WERI-Rb-1 (cell line): ENCODE measurements at regions not wholly inside any gene's neighbourhood (a gene's known extent, or its start where the extent isn't known, plus 50 kb on each side); places are given as distances from the start of the nearest gene placed in this dataset.
"Not testable (repeated sequence)": the region's sequence is repeated elsewhere in the genome, so short reads cannot be mapped to it uniquely, and the experiment has no call there.

Source experiments
- DNase-seq: peaks from one replicate; pipeline ENCODE4 v3.0.0-alpha.2; 2020
- H3K27ac ChIP-seq: fragments of 250-450 bp; sonication (Bioruptor Pico); 2 replicates; pipeline ENCODE4 v1.5.1; 2020; ENCODE audit warnings: mild to moderate bottlenecking, moderate library complexity
- H3K27me3 ChIP-seq: fragments of 250-450 bp; sonication (Bioruptor Pico); 2 replicates; pipeline ENCODE4 v1.5.1; 2021; ENCODE audit warnings: mild to moderate bottlenecking, low read depth, moderate library complexity; ENCODE audit not compliant: insufficient read depth, severe bottlenecking
- H3K36me3 ChIP-seq: fragments of 250-450 bp; sonication (Bioruptor Pico); 2 replicates; pipeline ENCODE4 v1.5.1; 2020; ENCODE audit warnings: mild to moderate bottlenecking, moderate library complexity
- H3K4me3 ChIP-seq: 2 replicates; pipeline ENCODE4 v1.5.1; 2011; ENCODE audit warnings: low read depth, mild to moderate bottlenecking, control low read depth, low read length
- H3K9me3 ChIP-seq: fragments of 250-450 bp; sonication (Bioruptor Pico); 2 replicates; pipeline ENCODE4 v1.5.1; 2021; ENCODE audit warnings: mild to moderate bottlenecking, moderate library complexity; ENCODE audit not compliant: severe bottlenecking
- CTCF ChIP-seq: IDR thresholded peaks from 2 replicates; pipeline ENCODE4 v1.5.1; 2011; ENCODE audit warnings: low read depth, mild to moderate bottlenecking, control low read depth, inconsistent platforms, low read length

- no peak for TF ChIP-seq CTCF
- H3K4me3 ChIP-seq: no peak overlapping the region
- H3K27ac ChIP-seq: no peak overlapping the region
- H3K36me3 ChIP-seq: no peaks in the 10 kb centered on the region
- no peak for DNase-seq
- H3K9me3 ChIP-seq: no peaks in the 10 kb centered on the region
- H3K27me3 ChIP-seq: no peaks in the 10 kb centered on the region
Measured at GRCh38 chr6:159631886-159632285, 61.2 kb downstream of the SOD2 start.

GRCh38 chr6:159627939-159628338, 65.1 kb downstream of the SOD2 start:
- no peak for TF ChIP-seq CTCF
- Histone ChIP-seq H3K36me3 (no peaks in the 10 kb centered on the region), H3K27me3 (no peaks in the 10 kb centered on the region), H3K27ac (no peak overlapping the region), H3K9me3 (no peaks in the 10 kb centered on the region), H3K4me3 (no peak overlapping the region)
- no peak for DNase-seq

- not testable (repeated sequence) for H3K4me3 ChIP-seq, H3K27ac ChIP-seq, H3K9me3 ChIP-seq, H3K27me3 ChIP-seq, DNase-seq, H3K36me3 ChIP-seq
Measured at GRCh38 chr6:159626506-159626905, 66.5 kb downstream of the SOD2 start.

DNA sequence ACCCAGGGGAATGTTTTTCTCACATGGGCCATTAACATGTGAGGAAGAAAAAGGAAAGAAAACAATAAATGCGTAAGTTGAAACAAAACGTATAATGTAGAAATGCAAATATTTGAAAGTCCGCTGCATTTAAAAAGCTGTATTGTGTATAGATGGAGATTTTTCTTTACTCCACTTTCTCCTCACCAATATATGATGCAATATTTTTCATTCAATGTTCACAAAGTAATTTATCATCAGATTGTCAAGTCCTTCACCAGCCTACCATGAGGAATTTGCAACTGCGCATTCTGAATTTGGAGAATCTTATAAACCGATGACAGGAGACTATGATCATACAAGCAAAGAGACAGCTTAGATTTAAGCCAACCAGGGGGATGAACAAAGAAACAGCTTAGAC, 69.9 kb downstream of the SOD2 start:
- Histone ChIP-seq H3K27me3 (no peaks in the 10 kb centered on the region), H3K4me3 (no peak overlapping the region), H3K36me3 (no peaks in the 10 kb centered on the region), H3K9me3 (no peaks in the 10 kb centered on the region), H3K27ac (no peak overlapping the region)
- DNase-seq: no peak
- TF ChIP-seq CTCF: no peak

DNA sequence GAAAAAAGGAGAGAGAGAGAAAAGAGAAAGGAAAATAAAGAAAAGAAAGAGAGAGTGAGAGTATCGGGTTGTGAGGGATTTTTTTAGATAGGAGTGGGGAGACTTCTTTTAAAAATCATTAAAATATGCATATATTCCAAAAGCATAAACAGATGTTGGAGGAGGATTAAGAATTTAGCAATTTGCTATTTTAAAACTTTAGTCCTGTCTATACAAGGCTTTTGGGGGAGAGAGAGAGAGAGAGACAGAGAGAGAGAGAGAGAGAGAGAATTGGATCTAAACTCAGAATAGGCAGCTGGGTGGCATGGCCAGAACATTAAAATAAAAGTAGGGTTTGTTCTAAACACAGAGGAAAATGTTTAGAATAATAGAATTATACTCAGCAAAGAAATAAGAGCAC, 72.1 kb downstream of the SOD2 start:
- Histone ChIP-seq H3K27me3 (no peaks in the 10 kb centered on the region), H3K36me3 (no peaks in the 10 kb centered on the region), H3K4me3 (no peak overlapping the region), H3K27ac (no peak overlapping the region), H3K9me3 (peaks cover 4% of the 10 kb centered on the region)
- TF ChIP-seq CTCF: no peak
- no peak for DNase-seq

- H3K4me3 ChIP-seq: no peak overlapping the region
- no peak overlapping the region for H3K27ac ChIP-seq
- no peak for DNase-seq
- H3K36me3 ChIP-seq: no peaks in the 10 kb centered on the region
- peaks cover 4% of the 10 kb centered on the region for H3K9me3 ChIP-seq
- H3K27me3 ChIP-seq: no peaks in the 10 kb centered on the region
- TF ChIP-seq CTCF: no peak
Measured at GRCh38 chr6:159617444-159617843, 75.6 kb downstream of the SOD2 start.
